ENCODE measurements at regions not wholly inside any gene's neighbourhood (a gene's known extent, or its start where the extent isn't known, plus 50 kb on each side); places are given as distances from the start of the nearest gene placed in this dataset.

DNA sequence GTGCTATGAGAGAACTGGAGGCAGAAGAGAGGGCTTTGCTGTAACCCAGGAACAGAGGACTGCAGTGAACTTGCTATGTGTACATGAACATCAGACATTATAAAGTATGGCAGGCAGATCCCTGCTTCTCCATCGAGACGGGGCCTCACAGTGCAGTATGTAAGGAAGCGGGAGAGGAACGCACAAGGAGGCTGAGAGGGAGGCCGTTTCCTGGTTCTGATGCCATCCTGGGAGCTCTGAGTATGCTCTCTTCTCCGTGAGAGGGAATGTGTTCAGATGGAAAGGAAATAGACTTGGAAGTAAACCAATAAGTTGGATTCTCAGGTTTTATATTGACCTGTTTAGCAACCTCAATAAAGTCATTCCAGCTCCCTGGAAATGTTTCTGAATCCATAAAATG lies 101.8 kb downstream of the ALDH8A1 start:
- H3K4me3 ChIP-seq (ENCODE audit: low read length) = no peak overlapping the region
- H3K9me3 ChIP-seq (ENCODE audit: low read length) = no peaks in the 10 kb centered on the region
- no peaks in the 10 kb centered on the region for H3K4me1 ChIP-seq (ENCODE audit: low read length)
- no peak overlapping the region for H3K9ac ChIP-seq (ENCODE audit: low read length)
- no peaks in the 10 kb centered on the region for H3K27me3 ChIP-seq (ENCODE audit: low read length)
- no peaks in the 10 kb centered on the region for H4K20me1 ChIP-seq (ENCODE audit: insufficient read depth, low read depth, low read length)
- H3K4me2 ChIP-seq (ENCODE audit: low read depth, low read length, poor library complexity, severe bottlenecking) = no peak overlapping the region
- DNase-seq = no peak
- no peaks in the 10 kb centered on the region for H3K36me3 ChIP-seq (ENCODE audit: insufficient read depth, low read length)
- no peaks in the 10 kb centered on the region for H3K9me2 ChIP-seq (replicated peaks; ENCODE audit: insufficient read depth, low read length)
- H2AFZ ChIP-seq (ENCODE audit: low read length) = no peak overlapping the region
- no peaks in the 10 kb centered on the region for H3K79me2 ChIP-seq (ENCODE audit: low read length)
- H3K27ac ChIP-seq (ENCODE audit: low read length) = no peak overlapping the region

DNA sequence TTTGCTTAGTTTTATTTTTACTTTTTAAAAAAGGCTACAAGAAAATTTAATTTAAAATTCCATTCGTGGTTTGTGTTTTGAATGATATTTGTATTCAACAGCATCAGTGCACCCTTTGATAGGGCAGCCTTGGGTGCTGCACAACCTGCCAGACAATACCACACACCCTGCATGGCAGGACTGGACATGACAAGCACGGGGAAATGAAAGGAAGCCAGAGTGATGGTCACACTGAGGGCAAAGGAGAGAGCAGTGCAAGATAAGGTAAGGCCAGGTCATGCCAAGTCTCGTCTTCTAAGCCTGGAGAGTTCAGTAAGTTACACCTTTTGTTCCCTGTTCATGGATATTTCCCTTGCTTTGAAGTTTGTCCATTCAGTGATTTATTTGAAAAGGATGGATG lies 103.0 kb downstream of the ALDH8A1 start:
- Histone ChIP-seq H3K4me3 (ENCODE audit: low read length) (no peak overlapping the region), H3K9me2 (replicated peaks; ENCODE audit: insufficient read depth, low read length) (no peaks in the 10 kb centered on the region), H3K4me2 (ENCODE audit: low read depth, low read length, poor library complexity, severe bottlenecking) (no peak overlapping the region), H2AFZ (ENCODE audit: low read length) (no peak overlapping the region), H3K9me3 (ENCODE audit: low read length) (no peaks in the 10 kb centered on the region), H4K20me1 (ENCODE audit: insufficient read depth, low read depth, low read length) (no peaks in the 10 kb centered on the region), H3K4me1 (ENCODE audit: low read length) (no peaks in the 10 kb centered on the region), H3K79me2 (ENCODE audit: low read length) (no peaks in the 10 kb centered on the region), H3K27me3 (ENCODE audit: low read length) (no peaks in the 10 kb centered on the region), H3K9ac (ENCODE audit: low read length) (no peak overlapping the region), H3K36me3 (ENCODE audit: insufficient read depth, low read length) (no peaks in the 10 kb centered on the region), H3K27ac (ENCODE audit: low read length) (no peak overlapping the region)
- DNase-seq = no peak

DNA sequence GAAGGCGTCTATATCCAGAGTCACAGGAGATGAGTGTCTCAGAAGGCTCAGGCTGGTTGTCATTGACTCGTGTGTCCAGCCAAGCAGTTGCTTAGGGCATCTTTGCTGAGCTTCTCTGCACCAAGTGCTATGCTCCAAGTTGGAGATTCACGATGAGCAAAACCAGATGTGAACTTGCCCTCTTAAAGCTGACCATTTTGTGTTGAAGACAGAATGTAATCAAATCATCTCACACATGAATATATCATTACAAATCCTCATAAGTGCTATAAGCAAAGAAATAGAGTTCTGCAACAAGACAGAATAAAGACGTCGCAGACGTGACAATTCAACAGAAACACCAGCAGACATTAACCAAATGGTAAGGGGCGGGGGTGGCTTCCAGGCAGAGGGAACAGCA lies 103.9 kb downstream of the ALDH8A1 start:
- Histone ChIP-seq H3K79me2 (ENCODE audit: low read length) (no peaks in the 10 kb centered on the region), H3K4me1 (ENCODE audit: low read length) (no peaks in the 10 kb centered on the region), H3K9ac (ENCODE audit: low read length) (no peak overlapping the region), H3K9me2 (replicated peaks; ENCODE audit: insufficient read depth, low read length) (no peaks in the 10 kb centered on the region), H4K20me1 (ENCODE audit: insufficient read depth, low read depth, low read length) (no peaks in the 10 kb centered on the region), H3K27me3 (ENCODE audit: low read length) (no peaks in the 10 kb centered on the region), H3K9me3 (ENCODE audit: low read length) (no peaks in the 10 kb centered on the region), H3K4me2 (ENCODE audit: low read depth, low read length, poor library complexity, severe bottlenecking) (no peak overlapping the region), H3K4me3 (ENCODE audit: low read length) (no peak overlapping the region), H2AFZ (ENCODE audit: low read length) (no peak overlapping the region), H3K27ac (ENCODE audit: low read length) (no peak overlapping the region), H3K36me3 (ENCODE audit: insufficient read depth, low read length) (no peaks in the 10 kb centered on the region)
- DNase-seq = no peak

DNA sequence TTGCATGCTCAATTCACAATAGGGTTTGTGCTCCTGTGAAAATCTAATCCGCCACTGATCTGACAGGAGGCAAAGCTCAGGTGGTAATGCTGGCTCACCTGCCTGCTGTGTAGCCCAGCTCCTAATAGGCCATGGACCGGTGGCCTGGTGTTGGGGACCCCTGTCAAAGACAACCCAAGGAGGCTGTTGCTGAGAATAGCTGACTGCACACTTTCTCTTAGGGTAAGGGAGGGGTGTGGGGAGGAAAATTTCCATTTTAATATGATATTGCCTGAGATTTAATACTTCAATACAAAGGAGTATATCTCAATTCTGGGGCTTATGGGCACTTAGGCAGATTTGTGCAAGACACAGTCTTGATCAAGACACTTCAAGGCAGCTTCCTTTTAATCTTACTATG lies 105.8 kb downstream of the ALDH8A1 start:
- H3K79me2 ChIP-seq (ENCODE audit: low read length) = no peaks in the 10 kb centered on the region
- DNase-seq = no peak

DNA sequence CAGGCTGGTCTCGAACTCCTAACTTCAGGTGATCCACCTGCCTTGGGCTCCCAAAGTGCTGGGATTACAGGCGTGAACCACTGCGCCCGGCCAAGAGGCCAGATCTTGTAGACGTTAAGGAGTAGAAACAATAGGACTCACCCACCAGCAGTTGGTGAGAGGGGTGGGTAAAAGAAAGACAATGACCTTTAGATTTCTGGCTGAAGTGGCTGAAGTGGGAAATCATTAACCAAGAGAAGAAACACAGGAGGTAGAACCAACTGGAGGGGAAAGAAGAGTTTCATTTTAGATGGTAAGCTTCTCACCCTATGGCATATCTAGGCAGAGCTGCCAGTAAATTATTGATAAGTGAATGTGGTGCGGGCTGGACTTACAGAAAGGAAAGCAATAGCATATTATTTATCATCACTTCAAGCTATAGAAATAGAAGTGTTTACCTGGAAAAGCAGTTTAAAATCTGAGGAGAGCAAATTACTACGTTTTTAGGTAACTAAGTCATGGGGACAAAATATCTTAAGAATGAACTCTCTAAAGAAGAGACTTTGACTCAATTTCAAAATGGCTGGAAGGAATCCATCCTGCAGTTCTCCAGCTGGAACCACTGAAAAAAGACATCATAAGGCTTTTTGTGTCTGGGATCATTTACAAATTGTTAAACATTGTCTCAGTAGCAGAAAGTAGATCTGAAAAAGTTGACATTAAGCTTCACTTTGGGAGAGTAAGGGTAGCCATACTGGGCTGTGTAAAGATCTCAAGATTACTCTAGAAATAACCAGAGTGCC lies 109.6 kb downstream of the ALDH8A1 start:
- Histone ChIP-seq H3K9ac (ENCODE audit: low read length) (no peak overlapping the region), H3K4me1 (ENCODE audit: low read length) (no peaks in the 10 kb centered on the region), H3K4me3 (ENCODE audit: low read length) (no peak overlapping the region), H3K9me2 (replicated peaks; ENCODE audit: insufficient read depth, low read length) (no peaks in the 10 kb centered on the region), H3K27me3 (ENCODE audit: low read length) (no peaks in the 10 kb centered on the region), H3K36me3 (ENCODE audit: insufficient read depth, low read length) (no peaks in the 10 kb centered on the region), H3K79me2 (ENCODE audit: low read length) (no peaks in the 10 kb centered on the region), H4K20me1 (ENCODE audit: insufficient read depth, low read depth, low read length) (no peaks in the 10 kb centered on the region), H3K4me2 (ENCODE audit: low read depth, low read length, poor library complexity, severe bottlenecking) (no peak overlapping the region), H3K9me3 (ENCODE audit: low read length) (no peaks in the 10 kb centered on the region), H3K27ac (ENCODE audit: low read length) (no peak overlapping the region), H2AFZ (ENCODE audit: low read length) (no peak overlapping the region)
- DNase-seq = no peak

More for the DNA sequence above, 105.8 kb downstream of the ALDH8A1 start:
- H3K27me3 ChIP-seq (ENCODE audit: low read length) = no peaks in the 10 kb centered on the region
- no peaks in the 10 kb centered on the region for H4K20me1 ChIP-seq (ENCODE audit: insufficient read depth, low read depth, low read length)
- H3K4me3 ChIP-seq (ENCODE audit: low read length) = no peak overlapping the region
- no peaks in the 10 kb centered on the region for H3K36me3 ChIP-seq (ENCODE audit: insufficient read depth, low read length)
- no peaks in the 10 kb centered on the region for H3K9me2 ChIP-seq (replicated peaks; ENCODE audit: insufficient read depth, low read length)
- H2AFZ ChIP-seq (ENCODE audit: low read length) = no peak overlapping the region
- no peak overlapping the region for H3K4me2 ChIP-seq (ENCODE audit: low read depth, low read length, poor library complexity, severe bottlenecking)
- no peak overlapping the region for H3K9ac ChIP-seq (ENCODE audit: low read length)
- no peak overlapping the region for H3K27ac ChIP-seq (ENCODE audit: low read length)
- no peaks in the 10 kb centered on the region for H3K4me1 ChIP-seq (ENCODE audit: low read length)
- no peaks in the 10 kb centered on the region for H3K9me3 ChIP-seq (ENCODE audit: low read length)

DNA sequence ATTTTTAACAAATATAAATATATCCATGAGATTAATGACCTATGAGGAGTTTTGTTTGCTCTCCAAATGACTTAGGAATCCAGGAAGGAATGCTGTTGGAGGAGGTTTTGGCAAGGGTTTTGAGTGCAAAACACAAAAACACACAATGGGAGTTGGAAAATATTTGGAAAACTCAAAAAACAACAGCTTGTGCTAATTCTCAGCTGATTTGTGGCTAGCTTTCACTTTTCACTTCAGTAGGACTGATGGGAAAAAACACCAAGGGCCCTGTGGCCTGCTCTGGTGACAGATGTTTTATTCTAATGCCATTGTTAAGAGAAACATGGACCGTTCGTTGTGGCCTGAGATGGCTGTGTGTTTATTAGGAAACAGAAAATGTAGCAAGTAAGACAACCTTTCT lies 113.9 kb downstream of the ALDH8A1 start:
- no peak overlapping the region for H3K9ac ChIP-seq (ENCODE audit: low read length)

DNA sequence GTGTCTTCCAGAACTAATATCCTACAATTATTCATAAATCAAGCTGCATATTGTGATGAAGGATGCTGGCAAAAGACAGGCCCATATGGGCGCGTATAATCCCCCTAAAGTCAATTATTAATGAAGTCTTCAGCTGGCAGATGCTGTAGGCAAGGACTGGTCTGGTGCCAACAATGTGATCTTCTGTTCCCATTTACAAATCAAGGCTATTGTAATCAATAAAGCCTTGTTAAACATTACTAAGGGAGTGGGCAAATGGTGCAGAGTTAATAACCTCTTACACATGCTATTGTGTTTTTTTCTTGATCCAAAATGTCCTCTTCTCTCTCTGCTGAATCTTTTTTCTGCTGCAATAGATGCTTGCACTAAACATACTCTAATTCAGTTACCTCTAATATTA lies 119.0 kb downstream of the ALDH8A1 start:
- Histone ChIP-seq H3K4me2 (ENCODE audit: low read depth, low read length, poor library complexity, severe bottlenecking) (no peak overlapping the region), H3K27ac (ENCODE audit: low read length) (no peak overlapping the region), H3K4me3 (ENCODE audit: low read length) (no peak overlapping the region), H3K79me2 (ENCODE audit: low read length) (no peaks in the 10 kb centered on the region), H3K9me3 (ENCODE audit: low read length) (no peaks in the 10 kb centered on the region), H3K9me2 (replicated peaks; ENCODE audit: insufficient read depth, low read length) (no peaks in the 10 kb centered on the region), H4K20me1 (ENCODE audit: insufficient read depth, low read depth, low read length) (no peaks in the 10 kb centered on the region), H2AFZ (ENCODE audit: low read length) (no peak overlapping the region), H3K27me3 (ENCODE audit: low read length) (no peaks in the 10 kb centered on the region), H3K9ac (ENCODE audit: low read length) (no peak overlapping the region), H3K36me3 (ENCODE audit: insufficient read depth, low read length) (no peaks in the 10 kb centered on the region), H3K4me1 (ENCODE audit: low read length) (peaks cover 5% of the 10 kb centered on the region; the same call in 1 of the 2 replicates)
- DNase-seq = no peak

More for the DNA sequence above, 113.9 kb downstream of the ALDH8A1 start:
- no peaks in the 10 kb centered on the region for H3K79me2 ChIP-seq (ENCODE audit: low read length)
- H2AFZ ChIP-seq (ENCODE audit: low read length) = no peak overlapping the region
- no peaks in the 10 kb centered on the region for H3K36me3 ChIP-seq (ENCODE audit: insufficient read depth, low read length)
- no peak overlapping the region for H3K4me3 ChIP-seq (ENCODE audit: low read length)
- H3K27me3 ChIP-seq (ENCODE audit: low read length) = no peaks in the 10 kb centered on the region
- H4K20me1 ChIP-seq (ENCODE audit: insufficient read depth, low read depth, low read length) = no peaks in the 10 kb centered on the region
- no peaks in the 10 kb centered on the region for H3K4me1 ChIP-seq (ENCODE audit: low read length)
- H3K9me2 ChIP-seq (replicated peaks; ENCODE audit: insufficient read depth, low read length) = no peaks in the 10 kb centered on the region
- no peak overlapping the region for H3K4me2 ChIP-seq (ENCODE audit: low read depth, low read length, poor library complexity, severe bottlenecking)
- no peak overlapping the region for H3K27ac ChIP-seq (ENCODE audit: low read length)
- H3K9me3 ChIP-seq (ENCODE audit: low read length) = no peaks in the 10 kb centered on the region
- no peak for DNase-seq

DNA sequence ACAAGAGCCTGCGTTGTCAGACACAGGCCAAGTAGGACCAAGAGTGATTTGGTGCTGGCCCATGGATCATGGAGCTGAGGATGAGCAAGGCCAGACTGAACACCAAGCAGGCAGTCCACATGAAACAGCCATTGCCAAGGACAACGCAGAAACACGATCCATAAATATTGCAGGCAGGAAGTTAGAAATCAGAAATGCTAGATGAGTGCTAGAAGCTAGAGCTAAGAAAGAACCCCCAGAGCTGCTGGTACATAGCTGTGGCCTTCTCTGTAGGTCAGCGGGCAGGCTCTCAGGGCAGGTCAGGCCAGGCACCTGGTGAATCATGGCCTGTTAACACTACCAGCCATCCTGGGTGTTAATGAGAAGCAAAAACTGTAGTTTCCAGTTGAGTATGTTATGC lies 119.7 kb downstream of the ALDH8A1 start:
- no peak for DNase-seq
- no peaks in the 10 kb centered on the region for H3K79me2 ChIP-seq (ENCODE audit: low read length)
- no peaks in the 10 kb centered on the region for H3K36me3 ChIP-seq (ENCODE audit: insufficient read depth, low read length)
- no peaks in the 10 kb centered on the region for H3K9me2 ChIP-seq (replicated peaks; ENCODE audit: insufficient read depth, low read length)
- H3K4me1 ChIP-seq (ENCODE audit: low read length) = peaks cover 5% of the 10 kb centered on the region; the same call in 1 of the 2 replicates
- no peak overlapping the region for H2AFZ ChIP-seq (ENCODE audit: low read length)
- H3K9ac ChIP-seq (ENCODE audit: low read length) = no peak overlapping the region
- H3K4me2 ChIP-seq (ENCODE audit: low read depth, low read length, poor library complexity, severe bottlenecking) = no peak overlapping the region
- no peak overlapping the region for H3K4me3 ChIP-seq (ENCODE audit: low read length)
- H3K27ac ChIP-seq (ENCODE audit: low read length) = no peak overlapping the region
- no peaks in the 10 kb centered on the region for H4K20me1 ChIP-seq (ENCODE audit: insufficient read depth, low read depth, low read length)
- no peaks in the 10 kb centered on the region for H3K9me3 ChIP-seq (ENCODE audit: low read length)
- H3K27me3 ChIP-seq (ENCODE audit: low read length) = no peaks in the 10 kb centered on the region

All from Karpas-422 (cell line).